PFSK-1 (cell line): ENCODE measurements at regions not wholly inside any gene's neighbourhood (a gene's known extent, or its start where the extent isn't known, plus 50 kb on each side); places are given as distances from the start of the nearest gene placed in this dataset.

Experiments used
- FOXP2 ChIP-seq: optimal IDR thresholded peaks from 2 replicates; pipeline ENCODE3; 2011; ENCODE audit warnings: borderline replicate concordance, control low read depth, inconsistent platforms; ENCODE audit not compliant: insufficient read depth; ENCODE audit errors: extremely low read length, extremely low read depth
- POLR2AphosphoS5 ChIP-seq: IDR thresholded peaks from 2 replicates; pipeline ENCODE4 v1.6.1; 2012; ENCODE audit warnings: low read depth, mild to moderate bottlenecking, control low read depth, low read length, moderate library complexity
- SIN3A ChIP-seq: IDR thresholded peaks from 2 replicates; pipeline ENCODE4 v1.6.1; 2012; ENCODE audit warnings: mild to moderate bottlenecking, low read length, moderate library complexity, borderline replicate concordance; ENCODE audit not compliant: insufficient read depth
- TAF1 ChIP-seq: IDR thresholded peaks from 2 replicates; pipeline ENCODE4 v1.6.1; 2012; ENCODE audit warnings: low read length, control low read depth, borderline replicate concordance; ENCODE audit not compliant: insufficient read depth
- TF ChIP-seq, protein P1 (sequence below), 2 experiments: IDR thresholded peaks; 2 replicates each; pipeline versions ENCODE4 v1.6.1 to v1.8.0; 2011 to 2012; ENCODE audit warnings: low read depth in 2 of 2, low read length in 2 of 2, control low read depth in 1 of 2, inconsistent platforms in 1 of 2, mild to moderate bottlenecking in 1 of 2, moderate library complexity in 1 of 2; ENCODE audit not compliant: insufficient read depth in 1 of 2

DNA sequence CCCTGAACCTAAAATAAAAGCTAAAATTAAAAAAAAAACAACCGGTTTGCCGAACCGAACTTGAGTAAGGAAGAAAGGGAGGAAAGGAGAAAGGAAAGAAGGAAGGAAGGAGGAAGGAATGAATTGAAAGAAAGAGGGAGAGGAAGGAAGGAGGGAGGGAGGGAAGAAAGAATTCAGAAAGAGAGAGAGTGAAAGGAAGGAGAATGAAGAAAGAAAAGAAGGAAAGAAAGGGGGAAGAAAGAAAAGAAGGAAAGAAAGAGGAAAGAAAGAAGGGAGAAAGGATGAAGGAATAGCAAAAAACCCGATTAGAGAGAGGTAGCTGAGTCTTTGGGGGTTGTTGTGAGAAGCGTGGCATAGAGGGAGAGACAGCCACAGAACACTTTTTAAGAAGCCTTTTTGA lies 121.4 kb downstream of the FGF18 start:
- TF ChIP-seq POLR2AphosphoS5: no peak

GRCh38 chr5:171541341-171541776 lies 121.9 kb downstream of the FGF18 start:
- no peak for TF ChIP-seq FOXP2
- no peak for TF ChIP-seq POLR2AphosphoS5
- TF ChIP-seq, protein P1, sequence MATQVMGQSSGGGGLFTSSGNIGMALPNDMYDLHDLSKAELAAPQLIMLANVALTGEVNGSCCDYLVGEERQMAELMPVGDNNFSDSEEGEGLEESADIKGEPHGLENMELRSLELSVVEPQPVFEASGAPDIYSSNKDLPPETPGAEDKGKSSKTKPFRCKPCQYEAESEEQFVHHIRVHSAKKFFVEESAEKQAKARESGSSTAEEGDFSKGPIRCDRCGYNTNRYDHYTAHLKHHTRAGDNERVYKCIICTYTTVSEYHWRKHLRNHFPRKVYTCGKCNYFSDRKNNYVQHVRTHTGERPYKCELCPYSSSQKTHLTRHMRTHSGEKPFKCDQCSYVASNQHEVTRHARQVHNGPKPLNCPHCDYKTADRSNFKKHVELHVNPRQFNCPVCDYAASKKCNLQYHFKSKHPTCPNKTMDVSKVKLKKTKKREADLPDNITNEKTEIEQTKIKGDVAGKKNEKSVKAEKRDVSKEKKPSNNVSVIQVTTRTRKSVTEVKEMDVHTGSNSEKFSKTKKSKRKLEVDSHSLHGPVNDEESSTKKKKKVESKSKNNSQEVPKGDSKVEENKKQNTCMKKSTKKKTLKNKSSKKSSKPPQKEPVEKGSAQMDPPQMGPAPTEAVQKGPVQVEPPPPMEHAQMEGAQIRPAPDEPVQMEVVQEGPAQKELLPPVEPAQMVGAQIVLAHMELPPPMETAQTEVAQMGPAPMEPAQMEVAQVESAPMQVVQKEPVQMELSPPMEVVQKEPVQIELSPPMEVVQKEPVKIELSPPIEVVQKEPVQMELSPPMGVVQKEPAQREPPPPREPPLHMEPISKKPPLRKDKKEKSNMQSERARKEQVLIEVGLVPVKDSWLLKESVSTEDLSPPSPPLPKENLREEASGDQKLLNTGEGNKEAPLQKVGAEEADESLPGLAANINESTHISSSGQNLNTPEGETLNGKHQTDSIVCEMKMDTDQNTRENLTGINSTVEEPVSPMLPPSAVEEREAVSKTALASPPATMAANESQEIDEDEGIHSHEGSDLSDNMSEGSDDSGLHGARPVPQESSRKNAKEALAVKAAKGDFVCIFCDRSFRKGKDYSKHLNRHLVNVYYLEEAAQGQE (IDR thresholded peaks at IDR 0.05; ENCODE audit: insufficient read depth in 1 of 2, low read depth in 2 of 2, low read length in 2 of 2): no peak
- no peak for TF ChIP-seq TAF1
- TF ChIP-seq SIN3A: no peak

DNA sequence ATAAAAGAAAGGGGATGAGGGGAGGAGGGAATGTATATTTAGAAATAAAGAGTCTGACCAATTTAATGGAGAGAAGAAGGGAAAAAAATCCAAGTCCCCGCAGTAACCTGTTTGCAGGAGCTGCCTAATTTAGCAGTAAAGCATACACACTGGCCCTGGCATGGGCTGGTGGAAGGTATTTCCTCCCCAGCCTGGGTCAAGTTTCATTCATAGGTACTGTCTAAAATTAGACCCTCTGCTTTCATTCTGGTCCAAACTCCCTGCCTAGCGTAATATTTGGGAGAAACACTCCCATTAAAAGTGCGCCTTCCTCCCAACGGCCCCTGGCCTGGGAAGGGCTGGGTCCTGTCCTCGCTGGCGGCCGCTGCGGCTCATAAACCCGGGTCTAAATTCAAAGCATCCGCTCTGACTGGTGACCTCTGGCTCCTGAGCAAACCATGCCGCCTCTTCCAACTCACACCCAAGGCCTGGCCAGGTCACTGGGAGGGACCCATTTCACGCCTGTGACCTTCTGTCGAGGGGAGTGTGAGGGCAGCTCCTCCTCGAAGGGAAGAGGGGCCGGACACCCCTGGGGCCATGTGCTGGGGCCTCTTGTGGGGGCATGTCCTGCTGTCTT lies 123.2 kb downstream of the FGF18 start:
- TF ChIP-seq SIN3A: no peak
- TF ChIP-seq FOXP2: no peak
- TF ChIP-seq, protein P1 (IDR thresholded peaks at IDR 0.05; ENCODE audit: insufficient read depth in 1 of 2, low read depth in 2 of 2, low read length in 2 of 2): no peak
- no peak for TF ChIP-seq TAF1
- no peak for TF ChIP-seq POLR2AphosphoS5

DNA sequence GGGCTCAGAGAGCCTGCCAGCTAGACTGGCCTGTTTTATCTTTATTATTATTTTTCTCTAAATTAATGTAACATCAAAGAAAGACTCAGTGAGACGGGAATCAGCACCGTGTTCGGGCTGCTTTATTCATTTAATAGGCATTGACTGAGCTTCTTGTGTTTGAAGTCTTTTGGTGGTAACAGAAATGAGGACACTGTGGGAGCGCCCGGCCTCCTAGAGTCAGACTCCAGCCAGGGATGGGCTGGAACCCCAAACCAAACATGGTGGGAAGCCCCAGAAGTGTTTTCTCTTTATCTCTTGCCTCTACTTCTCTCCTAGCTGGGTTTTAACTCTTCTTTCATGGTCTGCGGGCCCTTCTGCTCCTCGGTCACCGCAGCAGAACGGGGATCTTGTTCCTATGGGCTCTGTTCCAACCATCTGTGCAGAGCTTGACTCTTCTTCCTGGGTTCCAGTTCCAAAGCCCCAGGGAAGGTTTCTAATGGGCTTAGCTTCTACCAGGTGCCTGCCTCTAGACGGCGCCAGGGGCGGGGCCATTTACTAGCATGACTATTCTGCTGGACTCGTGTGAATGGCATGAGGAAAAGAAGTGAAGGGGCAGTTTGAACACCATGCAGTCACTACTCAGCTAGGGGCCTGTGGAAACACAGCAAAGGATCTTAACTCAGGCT lies 123.8 kb downstream of the FGF18 start:
- TF ChIP-seq POLR2AphosphoS5 (no peak), TAF1 (no peak), FOXP2 (no peak), SIN3A (no peak)
- TF ChIP-seq, protein P1 (IDR thresholded peaks at IDR 0.05; ENCODE audit: insufficient read depth in 1 of 2, low read depth in 2 of 2, low read length in 2 of 2): no peak

- TF ChIP-seq FOXP2 (no peak), POLR2AphosphoS5 (no peak), TAF1 (no peak), SIN3A (no peak)
- TF ChIP-seq, protein P1 (IDR thresholded peaks at IDR 0.05; ENCODE audit: insufficient read depth in 1 of 2, low read depth in 2 of 2, low read length in 2 of 2): no peak
These were observed 125.7 kb downstream of the FGF18 start for GRCh38 chr5:171544913-171545765.
